ENCODE measurements at regions not wholly inside any gene's neighbourhood (a gene's known extent, or its start where the extent isn't known, plus 50 kb on each side); places are given as distances from the start of the nearest gene placed in this dataset.
A peak's percentile ranks its signal among the peaks of the same experiment; 100 is the strongest.
"Not testable (repeated sequence)": the region's sequence is repeated elsewhere in the genome, so short reads cannot be mapped to it uniquely, and the experiment has no call there.

- no peak for DNase-seq (ENCODE audit: low spot score in 2 of 2)
- no peaks in the 10 kb centered on the region for H3K9me3 ChIP-seq
- peaks cover 16% of the 10 kb centered on the region; the same call in 1 of the 2 replicates for H3K27me3 ChIP-seq (ENCODE audit: low read depth)
- no peak overlapping the region for H3K4me3 ChIP-seq
- no peaks in the 10 kb centered on the region for H3K4me1 ChIP-seq
- in situ Hi-C loops (cut with MboI; ENCODE audit: low sequenced_read_pairs), result no loop called here
- no peaks in the 10 kb centered on the region for H3K36me3 ChIP-seq (replicated peaks)
Measured at GRCh38 chr2:56030901-56031300, 107.3 kb upstream of the EFEMP1 start.

DNA sequence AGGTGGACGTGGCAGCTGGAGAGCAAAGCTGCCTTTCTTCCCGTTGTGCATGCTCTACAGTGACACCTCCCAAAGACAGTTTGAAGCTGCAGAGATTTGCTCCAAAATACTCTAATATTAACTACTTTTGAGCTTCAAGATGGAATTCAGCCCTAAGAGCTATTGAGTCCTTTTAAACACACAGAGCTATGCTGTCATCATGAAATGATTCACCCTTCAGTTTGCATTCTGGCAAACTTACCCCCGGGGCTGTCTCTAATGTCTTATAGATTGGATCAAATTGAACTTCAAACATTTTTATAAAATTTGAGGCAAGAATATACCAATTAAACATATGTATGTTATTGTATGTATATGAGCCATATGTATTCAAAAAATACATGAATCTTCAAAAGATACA, 110.7 kb upstream of the EFEMP1 start:
- Histone ChIP-seq H3K4me3 (no peak overlapping the region), H3K27me3 (ENCODE audit: low read depth) (peaks cover 16% of the 10 kb centered on the region; the same call in 1 of the 2 replicates), H3K36me3 (replicated peaks) (no peaks in the 10 kb centered on the region), H3K9me3 (no peaks in the 10 kb centered on the region), H3K4me1 (no peaks in the 10 kb centered on the region)
- no peak for DNase-seq (ENCODE audit: low spot score in 2 of 2)
- in situ Hi-C loops (cut with MboI; ENCODE audit: low sequenced_read_pairs), result no loop called here

- Histone ChIP-seq H3K9me3 (no peaks in the 10 kb centered on the region), H3K36me3 (replicated peaks) (no peaks in the 10 kb centered on the region), H3K4me1 (no peaks in the 10 kb centered on the region), H3K4me3 (no peak overlapping the region), H3K27me3 (ENCODE audit: low read depth) (peaks cover 5% of the 10 kb centered on the region; the same call in 1 of the 2 replicates)
- in situ Hi-C loops (cut with MboI; ENCODE audit: low sequenced_read_pairs), result no loop called here
- no peak for DNase-seq (ENCODE audit: low spot score in 2 of 2)
Measured at GRCh38 chr2:56040189-56040588, 116.6 kb upstream of the EFEMP1 start.

DNA sequence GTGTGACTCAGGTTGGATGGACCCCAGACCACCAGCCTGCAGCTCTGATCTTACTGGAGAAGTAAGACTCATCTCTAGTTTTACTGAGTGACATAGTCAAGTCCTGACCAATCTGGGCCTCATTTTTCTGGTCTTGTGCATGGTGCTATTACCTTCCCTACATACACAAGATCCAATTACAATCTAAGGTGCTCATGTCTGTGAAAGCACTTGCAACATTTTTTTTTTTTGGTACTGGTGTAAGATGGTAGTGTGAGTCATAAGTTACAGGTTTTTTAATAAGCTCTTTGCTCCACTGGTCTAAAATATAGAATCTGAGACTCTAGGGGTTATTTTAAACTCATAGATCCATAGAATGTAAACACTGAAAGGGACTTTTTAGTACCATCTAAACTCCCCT, 117.3 kb upstream of the EFEMP1 start:
- no peak for DNase-seq (ENCODE audit: low spot score in 2 of 2)
- Histone ChIP-seq H3K9me3 (no peaks in the 10 kb centered on the region), H3K4me1 (no peaks in the 10 kb centered on the region), H3K36me3 (replicated peaks) (no peaks in the 10 kb centered on the region), H3K27me3 (ENCODE audit: low read depth) (peaks cover under 1% of the 10 kb centered on the region; the same call in 1 of the 2 replicates), H3K4me3 (no peak overlapping the region)
- in situ Hi-C loops (cut with MboI; ENCODE audit: low sequenced_read_pairs), result no loop called here

DNA sequence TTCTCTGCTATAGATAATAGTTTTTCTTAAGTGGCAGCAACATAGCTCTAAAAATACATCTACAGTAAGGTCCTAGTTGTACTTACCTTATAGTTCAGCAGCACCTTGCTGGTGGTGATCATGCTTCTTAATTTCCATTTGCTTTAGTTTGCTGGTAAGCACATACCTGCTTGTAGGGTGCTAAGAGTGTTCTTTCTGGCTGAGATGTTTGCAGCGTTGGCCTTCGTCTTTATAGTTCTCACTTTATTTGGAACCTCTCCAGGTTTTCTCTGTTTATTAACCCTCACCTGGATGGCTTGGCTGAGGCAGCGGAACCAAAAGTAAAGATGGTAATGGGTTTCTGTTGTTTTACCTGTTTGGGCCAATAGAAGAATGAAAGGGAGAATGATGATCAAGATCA, 123.6 kb upstream of the EFEMP1 start:
- Histone ChIP-seq H3K9me3 (no peaks in the 10 kb centered on the region), H3K27me3 (ENCODE audit: low read depth) (no peaks in the 10 kb centered on the region), H3K36me3 (replicated peaks) (no peaks in the 10 kb centered on the region), H3K4me3 (no peak overlapping the region), H3K4me1 (no peaks in the 10 kb centered on the region)
- in situ Hi-C loops (cut with MboI; ENCODE audit: low sequenced_read_pairs), result no loop called here
- no peak for DNase-seq (ENCODE audit: low spot score in 2 of 2)

GRCh38 chr2:56049233-56049845, 125.8 kb upstream of the EFEMP1 start:
- no peaks in the 10 kb centered on the region for H3K4me1 ChIP-seq
- no peak for DNase-seq (ENCODE audit: low spot score in 2 of 2)
- no peaks in the 10 kb centered on the region for H3K9me3 ChIP-seq
- H3K4me3 ChIP-seq, result no peak overlapping the region
- in situ Hi-C loops (cut with MboI; ENCODE audit: low sequenced_read_pairs), result no loop called here
- no peaks in the 10 kb centered on the region for H3K27me3 ChIP-seq (ENCODE audit: low read depth)
- no peaks in the 10 kb centered on the region for H3K36me3 ChIP-seq (replicated peaks)

DNA sequence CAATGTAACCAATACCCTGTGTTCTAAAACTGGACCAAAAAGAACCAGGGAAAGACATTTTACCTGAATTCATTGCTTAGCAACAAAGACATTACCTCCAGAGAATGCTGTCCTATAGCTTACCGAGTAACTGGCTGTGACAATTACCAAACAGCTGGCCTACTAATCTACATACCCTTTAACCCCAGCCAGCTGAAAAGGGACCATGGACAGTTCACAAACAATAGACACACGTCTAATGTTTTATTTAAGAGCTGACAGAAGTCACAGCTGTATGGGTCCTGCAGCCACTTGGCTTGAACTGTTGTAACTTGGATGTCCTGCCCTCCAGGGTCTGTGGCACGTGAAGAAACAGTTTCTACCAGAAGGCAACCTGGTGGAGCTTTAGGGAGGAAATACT, 130.1 kb upstream of the EFEMP1 start:
- no peaks in the 10 kb centered on the region for H3K27me3 ChIP-seq (ENCODE audit: low read depth)
- H3K36me3 ChIP-seq (replicated peaks), result no peaks in the 10 kb centered on the region

GRCh38 chr2:56055405-56055804, 128.4 kb upstream of the CCDC85A start:
- no peaks in the 10 kb centered on the region for H3K4me1 ChIP-seq
- in situ Hi-C loops (cut with MboI; ENCODE audit: low sequenced_read_pairs), result no loop called here
- H3K9me3 ChIP-seq, result no peaks in the 10 kb centered on the region
- no peaks in the 10 kb centered on the region for H3K36me3 ChIP-seq (replicated peaks)
- no peak for DNase-seq (ENCODE audit: low spot score in 2 of 2)
- H3K27me3 ChIP-seq (ENCODE audit: low read depth), result no peaks in the 10 kb centered on the region
- no peak overlapping the region for H3K4me3 ChIP-seq

More for the DNA sequence above, 130.1 kb upstream of the EFEMP1 start:
- in situ Hi-C loops (cut with MboI; ENCODE audit: low sequenced_read_pairs), result no loop called here
- Histone ChIP-seq H3K9me3 (no peaks in the 10 kb centered on the region), H3K4me3 (no peak overlapping the region), H3K4me1 (no peaks in the 10 kb centered on the region)
- DNase-seq (ENCODE audit: low spot score in 2 of 2), result no peak

- H3K4me1 ChIP-seq; H3K4me3 ChIP-seq; H3K36me3 ChIP-seq (replicated peaks); H3K9me3 ChIP-seq; DNase-seq (ENCODE audit: low spot score in 2 of 2); H3K27me3 ChIP-seq (ENCODE audit: low read depth); in situ Hi-C loops (cut with MboI; ENCODE audit: low sequenced_read_pairs): not testable (repeated sequence)
Measured at GRCh38 chr2:56061327-56061726, 122.5 kb upstream of the CCDC85A start.

DNA sequence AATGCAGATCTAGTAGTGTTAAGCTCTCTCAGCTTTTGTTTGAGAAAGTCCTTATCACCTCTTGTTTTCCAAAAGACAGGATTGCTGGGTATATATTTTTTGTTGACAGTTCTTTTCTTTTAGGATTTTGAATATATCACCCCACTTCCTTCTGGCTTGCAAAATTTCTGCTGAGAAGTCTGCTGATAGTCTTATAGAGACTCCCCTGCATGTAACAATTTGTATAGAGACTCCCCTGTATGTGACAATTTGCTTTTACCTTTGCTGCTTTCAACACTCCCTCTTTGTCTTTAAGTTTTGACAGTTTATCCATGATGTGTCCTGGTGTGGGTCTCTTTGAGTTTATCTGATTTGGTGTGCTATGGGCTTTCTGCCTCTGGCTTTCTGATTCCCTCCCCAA, 115.0 kb upstream of the CCDC85A start:
- in situ Hi-C loops (cut with MboI; ENCODE audit: low sequenced_read_pairs), result no loop called here
- DNase-seq (ENCODE audit: low spot score in 2 of 2), result no peak
- Histone ChIP-seq H3K9me3 (no peaks in the 10 kb centered on the region), H3K4me1 (no peaks in the 10 kb centered on the region), H3K4me3 (no peak overlapping the region), H3K36me3 (replicated peaks) (no peaks in the 10 kb centered on the region), H3K27me3 (ENCODE audit: low read depth) (no peaks in the 10 kb centered on the region)

DNA sequence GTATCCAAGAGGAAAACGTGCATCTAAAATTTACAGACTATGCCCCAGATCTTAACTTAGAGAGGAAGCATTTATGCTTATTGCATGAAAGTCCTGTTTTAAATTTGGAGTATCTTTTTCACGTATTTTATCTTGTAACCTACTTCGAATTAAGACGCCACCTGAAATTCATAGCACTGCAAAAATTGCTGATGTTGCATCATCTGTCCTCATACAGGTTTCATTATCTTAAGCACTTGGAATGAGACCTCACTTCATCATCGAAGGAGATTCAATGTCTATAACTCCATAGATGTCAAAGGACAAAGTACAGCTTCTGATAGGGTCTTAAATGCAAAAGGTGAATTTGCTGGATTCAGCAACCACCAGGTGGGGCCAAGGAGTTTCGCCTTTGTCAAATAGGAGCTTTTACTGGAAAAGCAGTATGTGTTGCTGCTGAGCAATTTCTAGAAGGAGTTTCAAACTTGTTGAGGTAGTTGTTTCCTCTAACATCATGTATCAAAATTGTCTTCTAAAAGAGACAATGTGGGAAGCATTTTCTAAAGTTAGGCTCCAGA, 106.4 kb upstream of the CCDC85A start:
- Histone ChIP-seq H3K36me3 (replicated peaks) (no peaks in the 10 kb centered on the region), H3K4me3 (no peak overlapping the region), H3K4me1 (no peaks in the 10 kb centered on the region), H3K9me3 (no peaks in the 10 kb centered on the region), H3K27me3 (ENCODE audit: low read depth) (peaks cover 3% of the 10 kb centered on the region; the same call in 1 of the 2 replicates)
- DNase-seq (ENCODE audit: low spot score in 2 of 2), result peak in 1 of 2 experiments; percentile 50
- in situ Hi-C loops (cut with MboI; ENCODE audit: low sequenced_read_pairs), result no loop called here

DNA sequence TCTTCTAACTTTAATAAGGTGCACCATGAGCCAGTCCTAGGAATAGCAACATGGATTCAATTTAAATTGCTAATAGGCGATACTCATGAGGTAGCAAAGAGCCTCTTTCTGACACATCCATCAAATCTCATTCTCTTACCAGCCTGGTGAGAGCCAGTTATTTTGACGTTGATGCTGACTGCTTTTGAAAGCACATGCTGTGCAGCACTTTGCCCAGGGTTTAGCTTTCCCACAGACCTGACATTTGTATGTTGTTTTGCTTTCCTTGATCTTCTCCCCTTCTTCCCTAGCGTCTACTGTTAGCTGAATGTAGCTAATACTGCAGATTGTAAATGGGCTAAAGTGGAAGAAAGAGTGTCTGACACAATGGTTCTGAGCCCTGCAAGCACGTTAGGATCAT, 101.1 kb upstream of the CCDC85A start:
- in situ Hi-C loops (cut with MboI; ENCODE audit: low sequenced_read_pairs), result no loop called here
- 0 out of 2 replicates have a peak, but pooled peaks cover 3% of the 10 kb centered on the region for H3K27me3 ChIP-seq (ENCODE audit: low read depth)

GRCh38 chr2:56084111-56084901, 99.5 kb upstream of the CCDC85A start:
- no peak overlapping the region for H3K4me3 ChIP-seq
- in situ Hi-C loops (cut with MboI; ENCODE audit: low sequenced_read_pairs), result no loop called here
- no peak for DNase-seq (ENCODE audit: low spot score in 2 of 2)
- H3K4me1 ChIP-seq, result no peaks in the 10 kb centered on the region
- no peaks in the 10 kb centered on the region for H3K27me3 ChIP-seq (ENCODE audit: low read depth)
- no peaks in the 10 kb centered on the region for H3K36me3 ChIP-seq (replicated peaks)
- no peaks in the 10 kb centered on the region for H3K9me3 ChIP-seq

More for the DNA sequence above, 101.1 kb upstream of the CCDC85A start:
- Histone ChIP-seq H3K36me3 (replicated peaks) (no peaks in the 10 kb centered on the region), H3K9me3 (no peaks in the 10 kb centered on the region), H3K4me3 (no peak overlapping the region), H3K4me1 (no peaks in the 10 kb centered on the region)
- no peak for DNase-seq (ENCODE audit: low spot score in 2 of 2)

DNA sequence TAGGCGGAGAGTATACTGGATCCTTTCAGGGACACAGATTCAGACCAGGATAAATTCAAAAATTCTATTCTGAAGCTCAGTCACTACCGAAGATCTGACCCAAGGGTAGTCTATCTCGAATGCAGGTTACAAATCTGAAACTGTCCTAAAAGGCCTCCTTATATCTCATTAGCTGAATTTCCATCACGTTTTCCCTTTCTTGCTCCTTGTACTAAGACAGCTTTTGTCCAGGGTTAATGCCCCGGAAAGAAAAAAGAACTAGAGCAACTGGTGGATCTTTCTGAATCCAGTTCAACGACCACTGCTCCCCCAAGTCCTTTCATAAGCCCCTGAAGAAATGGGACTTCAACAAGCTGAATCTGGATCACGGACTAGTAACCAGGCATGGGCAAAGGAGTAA, 97.5 kb upstream of the CCDC85A start:
- Histone ChIP-seq H3K27me3 (ENCODE audit: low read depth) (0 out of 2 replicates have a peak, but pooled peaks cover 8% of the 10 kb centered on the region), H3K4me3 (no peak overlapping the region), H3K4me1 (no peaks in the 10 kb centered on the region), H3K36me3 (replicated peaks) (no peaks in the 10 kb centered on the region), H3K9me3 (no peaks in the 10 kb centered on the region)
- in situ Hi-C loops (cut with MboI; ENCODE audit: low sequenced_read_pairs), result no loop called here
- DNase-seq (ENCODE audit: low spot score in 2 of 2), result no peak
